ENCODE measurements at regions not wholly inside any gene's neighbourhood (a gene's known extent, or its start where the extent isn't known, plus 50 kb on each side); places are given as distances from the start of the nearest gene placed in this dataset.

DNA sequence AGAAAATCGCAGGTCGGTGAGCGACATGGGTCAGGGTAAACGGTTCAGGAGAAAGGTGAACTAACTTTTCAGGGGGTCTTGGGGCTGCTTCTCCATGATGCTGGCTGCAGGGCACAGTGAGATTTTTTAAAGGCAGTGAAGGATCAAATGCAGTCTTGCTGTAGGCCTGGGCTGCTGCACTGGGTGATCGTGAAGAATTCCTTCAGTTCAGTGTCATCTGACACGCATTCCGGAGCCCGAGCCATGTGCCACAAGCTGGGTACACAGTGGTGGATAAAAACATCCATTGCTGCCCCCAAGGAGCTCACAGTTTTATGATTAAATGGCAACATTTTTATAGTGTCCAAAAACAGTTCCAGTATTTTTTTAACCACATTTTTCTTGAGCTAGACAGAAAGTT is 56.3 kb upstream of the GPR12 start:
- TF ChIP-seq, protein P1, sequence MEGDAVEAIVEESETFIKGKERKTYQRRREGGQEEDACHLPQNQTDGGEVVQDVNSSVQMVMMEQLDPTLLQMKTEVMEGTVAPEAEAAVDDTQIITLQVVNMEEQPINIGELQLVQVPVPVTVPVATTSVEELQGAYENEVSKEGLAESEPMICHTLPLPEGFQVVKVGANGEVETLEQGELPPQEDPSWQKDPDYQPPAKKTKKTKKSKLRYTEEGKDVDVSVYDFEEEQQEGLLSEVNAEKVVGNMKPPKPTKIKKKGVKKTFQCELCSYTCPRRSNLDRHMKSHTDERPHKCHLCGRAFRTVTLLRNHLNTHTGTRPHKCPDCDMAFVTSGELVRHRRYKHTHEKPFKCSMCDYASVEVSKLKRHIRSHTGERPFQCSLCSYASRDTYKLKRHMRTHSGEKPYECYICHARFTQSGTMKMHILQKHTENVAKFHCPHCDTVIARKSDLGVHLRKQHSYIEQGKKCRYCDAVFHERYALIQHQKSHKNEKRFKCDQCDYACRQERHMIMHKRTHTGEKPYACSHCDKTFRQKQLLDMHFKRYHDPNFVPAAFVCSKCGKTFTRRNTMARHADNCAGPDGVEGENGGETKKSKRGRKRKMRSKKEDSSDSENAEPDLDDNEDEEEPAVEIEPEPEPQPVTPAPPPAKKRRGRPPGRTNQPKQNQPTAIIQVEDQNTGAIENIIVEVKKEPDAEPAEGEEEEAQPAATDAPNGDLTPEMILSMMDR (IDR thresholded peaks at IDR 0.05), result no peak
- TF ChIP-seq POLR2A (IDR thresholded peaks at IDR 0.05), result no peak
